NCI-H128 (cell line): ENCODE measurements at regions not wholly inside any gene's neighbourhood (a gene's known extent, or its start where the extent isn't known, plus 50 kb on each side); places are given as distances from the start of the nearest gene placed in this dataset.
"Not testable (repeated sequence)": the region's sequence is repeated elsewhere in the genome, so short reads cannot be mapped to it uniquely, and the experiment has no call there.

Experiments used
- DNase-seq: peaks from one replicate; lab custom pipeline; 2025; ENCODE audit not compliant: unreplicated experiment; lab: John Stamatoyannopoulos, UW

DNA sequence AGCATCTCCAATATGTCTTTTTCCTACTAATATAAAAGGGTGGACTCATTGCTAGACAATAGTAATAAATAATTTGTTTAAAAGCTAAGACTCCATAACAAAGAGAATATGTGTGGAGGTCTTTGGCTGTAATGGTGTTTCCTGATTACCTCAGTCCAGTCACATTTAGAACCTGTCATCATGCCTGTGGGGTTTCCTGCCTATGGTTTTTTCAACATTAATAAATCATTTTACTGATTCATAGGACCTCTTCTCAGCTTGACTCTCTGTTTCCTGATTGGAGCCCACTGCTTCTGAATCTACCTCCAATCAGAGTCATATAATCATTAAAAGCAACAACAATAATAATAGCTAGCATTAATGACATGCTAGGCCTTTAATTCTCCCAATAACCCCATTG is 52.4 kb upstream of the GNAI1 start:
- DNase-seq, result no peak

DNA sequence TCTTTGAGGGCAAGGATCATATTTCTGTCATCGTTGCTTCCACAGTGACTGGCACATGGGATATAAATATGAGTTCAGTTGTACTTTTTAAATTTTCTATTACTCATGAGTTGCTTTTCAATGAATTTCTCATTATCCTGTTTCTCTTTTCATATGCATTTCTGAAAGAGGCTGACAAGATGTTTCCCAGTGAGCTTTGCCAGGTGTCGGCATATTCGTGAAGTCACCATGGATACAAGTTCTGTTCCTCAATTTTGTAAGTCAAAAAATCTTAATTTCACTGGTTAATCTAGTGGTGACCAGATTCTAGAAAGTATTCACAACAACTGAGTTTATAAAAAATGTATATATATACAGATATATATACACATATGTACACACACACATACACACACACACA is 55.7 kb upstream of the GNAI1 start:
- DNase-seq, result no peak

- DNase-seq, result no peak
Observed at GRCh38 chr7:80078159-80078731, 56.4 kb upstream of the GNAI1 start.

GRCh38 chr7:80070391-80070790 is 64.2 kb upstream of the GNAI1 start:
- DNase-seq, result no peak

- DNase-seq, result no peak
Observed at GRCh38 chr7:80066639-80067038, 68.0 kb upstream of the GNAI1 start.

DNA sequence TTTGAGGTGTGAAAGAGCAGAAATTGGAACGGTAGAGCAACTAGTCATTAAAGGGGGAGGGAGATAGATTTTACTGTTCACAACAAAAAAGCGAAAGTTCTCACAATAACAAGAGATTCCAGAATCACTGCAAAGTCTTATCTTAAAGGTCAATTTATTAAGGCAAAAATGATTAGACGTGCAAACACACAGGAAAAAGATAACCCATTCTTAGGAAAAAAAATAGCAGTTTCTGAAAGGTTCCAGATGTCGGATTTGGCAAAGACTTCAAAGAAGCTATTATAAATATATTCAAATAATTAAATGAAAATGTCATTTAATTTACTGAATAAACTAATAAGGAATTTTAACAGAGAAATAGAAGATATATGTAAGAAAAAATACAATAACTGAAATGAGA is 70.8 kb upstream of the GNAI1 start:
- DNase-seq, result no peak

DNA sequence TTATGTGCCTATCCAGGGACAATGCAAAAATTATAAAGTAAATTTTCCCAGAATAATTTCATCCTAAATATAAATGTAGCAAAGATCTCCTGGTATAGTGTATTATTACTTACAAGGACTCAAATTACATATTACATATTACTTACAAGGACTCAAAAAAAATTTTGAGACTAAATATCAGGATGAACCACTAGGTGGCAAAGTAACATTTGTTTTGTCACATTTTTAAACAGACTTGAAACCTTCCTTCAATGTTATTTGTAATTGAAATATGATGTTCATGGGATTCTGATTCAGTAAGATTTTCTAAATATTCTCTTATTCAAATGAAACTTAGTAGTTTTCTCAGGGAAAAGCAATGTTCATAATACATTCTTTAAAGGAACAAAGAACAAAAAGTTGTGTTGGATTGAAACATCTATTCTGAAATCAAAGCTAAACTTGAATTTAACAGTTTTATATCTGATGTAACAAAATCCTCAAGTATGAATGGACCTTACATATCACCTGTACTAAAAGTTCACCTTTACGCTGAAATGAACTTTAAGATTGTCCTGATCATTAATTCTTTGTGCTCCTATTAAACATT is 74.3 kb upstream of the GNAI1 start:
- DNase-seq, result peak; percentile 41

GRCh38 chr7:80057488-80057887 is 77.1 kb upstream of the GNAI1 start:
- DNase-seq, result no peak

DNA sequence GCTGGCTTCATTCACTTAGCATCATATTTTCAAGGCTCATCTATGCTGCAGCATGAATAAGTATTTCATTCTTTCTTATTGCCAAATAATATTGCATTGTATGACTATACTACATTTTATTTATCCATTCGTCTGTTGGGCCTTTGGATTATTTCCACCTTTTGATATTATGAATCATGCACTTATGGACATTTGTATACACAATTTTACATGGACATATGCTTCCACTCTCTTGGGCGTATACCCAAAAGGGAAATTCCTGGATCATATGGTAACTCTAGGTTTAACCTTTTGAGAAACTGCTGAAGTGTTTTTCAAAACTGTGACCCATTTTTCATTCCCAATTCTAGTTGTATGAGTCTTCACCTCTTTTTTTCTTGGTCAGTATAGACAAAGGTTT is 80.3 kb upstream of the GNAI1 start:
- no peak for DNase-seq

DNA sequence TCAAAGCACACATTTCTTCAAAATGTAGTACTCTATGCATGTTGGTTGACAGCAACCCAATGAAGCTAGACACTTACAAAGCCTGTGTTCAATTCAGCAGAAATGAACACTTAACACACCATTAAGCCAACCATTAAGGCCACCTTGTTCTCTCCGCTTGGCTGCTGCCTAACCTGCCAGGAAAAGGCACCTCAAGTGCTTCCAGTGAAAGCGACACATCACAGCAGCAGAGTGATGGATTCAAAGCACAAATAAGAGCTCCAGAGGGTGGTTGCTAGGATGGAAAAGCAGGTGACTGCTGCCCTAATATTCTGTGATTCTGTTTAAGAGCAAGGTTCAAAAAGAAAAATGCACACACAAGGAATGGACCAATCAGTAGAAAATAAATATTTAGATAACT is 81.5 kb upstream of the GNAI1 start:
- peak; percentile 90 for DNase-seq

- DNase-seq, result no peak
Observed at GRCh38 chr7:80047856-80048459, 86.7 kb upstream of the GNAI1 start.

DNA sequence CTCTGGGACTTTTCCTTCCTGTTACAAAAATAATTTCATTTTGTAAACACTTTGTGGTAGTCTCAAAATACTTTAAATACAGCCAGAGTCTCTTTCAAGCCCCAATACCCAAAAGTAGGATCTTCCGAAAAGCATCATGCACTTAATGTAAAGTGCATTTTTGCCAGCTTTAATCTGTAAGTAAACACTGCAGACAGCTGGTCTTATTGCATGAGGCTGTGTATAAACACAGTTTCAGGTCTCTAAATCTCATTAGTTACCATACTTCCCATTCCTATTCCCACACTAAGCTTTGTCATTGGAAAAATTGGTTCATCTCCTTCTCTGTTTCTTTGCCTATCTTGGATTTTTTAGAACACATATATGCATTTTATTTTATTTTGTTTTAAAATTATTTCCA is 87.6 kb upstream of the GNAI1 start:
- DNase-seq, result no peak

GRCh38 chr7:80044796-80045195 is 89.8 kb upstream of the GNAI1 start:
- DNase-seq, result no peak

DNA sequence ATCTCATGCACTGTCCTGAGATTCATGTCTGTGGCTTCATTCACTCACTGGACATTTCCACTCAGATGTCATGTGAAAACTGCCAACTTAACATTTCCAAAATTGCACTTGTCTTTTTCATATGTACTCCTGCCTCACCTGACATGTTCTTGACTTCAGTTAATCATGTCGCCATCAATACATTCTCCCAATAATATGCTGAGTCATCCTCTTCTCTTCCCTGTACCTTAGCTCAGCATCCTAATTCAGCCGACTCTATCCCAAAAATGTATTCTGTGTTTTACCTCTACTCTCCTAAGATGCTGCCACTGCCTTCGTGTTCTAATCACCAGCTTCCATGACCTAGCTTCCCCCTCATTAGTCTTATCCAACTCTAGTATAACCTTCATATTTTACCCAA is 93.9 kb upstream of the GNAI1 start:
- no peak for DNase-seq

DNA sequence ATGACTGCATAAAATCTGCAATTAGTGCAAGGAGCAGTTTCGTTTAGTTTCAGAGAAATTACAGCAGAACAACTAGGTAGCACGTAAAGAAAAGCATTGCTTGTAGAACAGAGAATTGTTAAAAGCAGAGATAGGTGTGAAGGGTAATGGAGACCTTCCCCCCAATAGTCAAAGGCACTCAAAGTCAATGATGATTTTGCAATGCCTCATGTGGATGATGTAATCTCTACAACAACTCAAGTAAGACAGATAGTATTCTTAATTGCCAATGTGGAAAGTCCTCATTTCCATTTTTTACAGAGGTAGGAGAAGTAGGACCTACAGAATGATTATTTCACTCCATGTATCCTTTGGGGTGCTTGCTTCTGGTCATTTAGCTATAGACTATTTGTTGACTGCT is 94.3 kb upstream of the GNAI1 start:
- DNase-seq, result no peak

DNA sequence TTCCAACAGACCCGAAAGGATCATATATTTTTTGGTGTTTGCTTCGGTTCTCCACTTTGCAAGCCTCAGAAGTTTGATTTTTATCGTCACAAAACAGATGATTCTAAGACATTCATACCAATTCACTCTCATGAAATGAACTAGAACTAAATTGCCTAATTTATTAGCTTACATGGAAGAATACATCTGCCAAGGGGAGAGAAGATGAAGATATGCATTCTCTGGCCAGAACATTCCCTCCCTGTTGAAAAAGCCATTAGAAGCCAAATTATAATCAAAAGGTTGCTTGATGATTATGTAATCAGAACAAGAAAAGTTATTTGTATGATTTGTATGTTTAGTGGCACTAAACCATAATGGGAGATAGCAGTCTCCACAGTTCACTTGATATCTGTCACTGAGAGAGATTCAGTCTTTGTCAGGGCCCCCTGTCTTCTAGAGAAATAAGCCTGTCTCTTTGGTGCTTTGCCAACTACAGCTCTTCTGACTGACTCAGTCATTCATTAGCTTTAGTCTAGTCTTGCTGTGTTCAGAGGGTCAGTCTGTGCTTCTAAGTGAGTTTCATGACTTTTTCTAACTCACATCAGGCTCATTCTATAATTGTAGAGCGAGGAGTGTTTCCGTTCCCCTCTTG is 95.3 kb upstream of the GNAI1 start:
- no peak for DNase-seq

GRCh38 chr7:80037689-80038088 is 96.9 kb upstream of the GNAI1 start:
- DNase-seq, result no peak

- DNase-seq, result no peak
Observed at GRCh38 chr7:80036107-80036506, 98.5 kb upstream of the GNAI1 start.

DNA sequence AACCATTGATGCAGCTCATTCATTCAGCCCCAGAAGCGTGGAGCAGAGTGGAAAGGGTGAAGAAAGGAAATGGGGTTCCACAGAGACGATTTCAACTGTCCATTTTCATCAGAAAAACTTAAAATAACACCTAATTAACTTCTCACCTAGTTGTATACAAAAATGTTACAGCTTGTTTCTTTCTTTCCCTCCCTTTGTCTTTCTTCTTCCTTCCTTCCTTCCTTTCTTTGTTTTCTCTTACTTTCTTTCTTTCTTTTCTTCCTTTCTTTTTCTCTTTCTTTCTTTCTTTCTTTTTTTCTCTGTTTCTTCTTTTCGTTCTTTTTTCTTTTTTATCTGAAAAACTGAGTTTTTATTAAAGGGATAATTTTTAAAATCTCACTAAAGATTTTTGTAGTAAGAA is 105.9 kb upstream of the GNAI1 start:
- no peak for DNase-seq

DNA sequence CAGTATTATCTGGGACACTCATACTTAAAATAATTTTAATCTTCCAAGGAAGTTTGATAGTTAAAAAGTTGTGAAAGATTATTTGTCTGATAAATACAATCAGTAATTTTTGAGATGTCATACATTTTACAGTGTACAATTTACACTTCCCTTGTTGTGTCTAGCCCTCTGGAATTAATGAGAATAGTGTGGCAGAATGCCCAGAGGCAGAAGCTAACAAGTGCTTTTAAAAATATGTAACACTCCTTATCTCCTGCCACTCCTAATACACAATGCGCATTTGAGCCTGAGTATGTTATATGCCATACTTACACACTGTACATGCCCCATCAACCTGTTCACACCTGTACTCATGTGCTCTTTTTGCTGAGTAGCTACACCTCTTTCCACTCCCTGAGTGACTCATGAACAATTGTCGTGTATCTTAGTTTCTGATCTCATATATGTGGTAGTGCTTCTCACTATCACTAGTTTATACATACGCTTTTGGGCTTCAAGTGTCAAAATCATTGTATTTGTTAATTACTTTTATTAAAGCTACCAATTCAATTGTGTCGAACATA is 106.9 kb upstream of the GNAI1 start:
- no peak for DNase-seq

DNA sequence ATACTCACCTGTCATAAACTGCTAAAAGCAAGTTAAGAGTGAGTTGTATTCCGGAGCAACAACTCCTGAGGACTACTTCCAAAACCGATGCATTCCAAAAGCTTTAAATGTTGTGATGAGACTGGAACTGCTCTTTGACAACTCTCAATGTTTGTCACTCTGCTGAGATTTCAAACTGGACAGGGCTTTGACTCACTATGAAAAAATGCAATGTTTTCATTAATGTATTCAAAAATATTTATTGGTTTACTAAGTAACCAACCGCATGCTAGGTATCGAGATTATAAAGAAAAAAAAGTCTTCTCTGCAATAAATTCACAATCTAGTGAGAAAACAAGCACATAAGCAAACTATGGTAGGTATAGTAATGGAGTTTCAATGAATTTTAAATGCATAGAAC is 107.9 kb upstream of the GNAI1 start:
- DNase-seq, result no peak

DNA sequence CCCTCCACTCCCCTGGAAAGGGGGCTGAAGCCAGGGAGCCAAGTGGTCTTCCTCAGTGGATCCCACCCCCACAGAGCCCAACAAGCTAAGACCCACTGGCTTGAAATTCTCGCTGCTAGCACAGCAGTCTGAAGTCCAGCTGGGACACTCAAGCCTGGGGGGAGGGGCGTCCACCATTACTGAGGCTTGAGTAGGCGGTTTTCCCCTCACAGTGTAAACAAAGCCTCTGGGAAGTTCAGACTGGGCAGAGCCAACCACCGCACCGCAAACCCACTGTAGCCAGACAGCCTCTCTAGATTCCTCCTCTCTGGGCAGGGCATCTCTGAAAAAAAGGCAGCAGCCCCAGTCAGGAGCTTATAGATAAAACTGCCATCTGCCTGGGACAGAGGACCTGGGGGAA is 114.4 kb upstream of the GNAI1 start:
- DNase-seq, result not testable (repeated sequence)
